Lower leg skin (tissue), 4 donors: ENCODE measurements at regions not wholly inside any gene's neighbourhood (a gene's known extent, or its start where the extent isn't known, plus 50 kb on each side); places are given as distances from the start of the nearest gene placed in this dataset.
A peak's percentile ranks its signal among the peaks of the same experiment; 100 is the strongest.

Source experiments
- DNase-seq, 2 donors: peaks; one replicate each; pipeline ENCODE4 v3.0.0-alpha.2; 2019; ENCODE audit warnings: low spot score in 2 of 2
- H3K4me3 ChIP-seq: fragments of 200-600 bp; sonication (generic); 2 replicates; pipeline ENCODE4 v1.5.1; 2017; ENCODE audit warnings: mild to moderate bottlenecking, low read depth; ENCODE audit not compliant: poor library complexity, severe bottlenecking
- POLR2A ChIP-seq, 2 donors: fragments of 450-650 bp; IDR thresholded peaks; one replicate each; pipeline ENCODE4 v1.6.1; 2016 to 2017; ENCODE audit warnings: antibody characterized with exemption in 2 of 2, mild to moderate bottlenecking in 1 of 2, moderate library complexity in 1 of 2
- WGBS, 2 donors: methylation state at CpG; one replicate each; pipeline ENCODE4 v1.1.5; 2018; 5-methylcytosine and 5-hydroxymethylcytosine counted together
- intact Hi-C: fragments of 100-400 bp; cut with DNase I; formaldehyde crosslinking; loops from one replicate; pipeline ENCODE4 v1.15.0; 2023; ENCODE audit warnings: low total_unique reads
- TF ChIP-seq, protein P1 (sequence below), 3 donors: fragments of 450-650 bp; IDR thresholded peaks; one replicate each; pipeline ENCODE4 v1.5.1; 2016; ENCODE audit warnings: antibody characterized with exemption in 3 of 3, mild to moderate bottlenecking in 3 of 3, moderate library complexity in 2 of 3

DNA sequence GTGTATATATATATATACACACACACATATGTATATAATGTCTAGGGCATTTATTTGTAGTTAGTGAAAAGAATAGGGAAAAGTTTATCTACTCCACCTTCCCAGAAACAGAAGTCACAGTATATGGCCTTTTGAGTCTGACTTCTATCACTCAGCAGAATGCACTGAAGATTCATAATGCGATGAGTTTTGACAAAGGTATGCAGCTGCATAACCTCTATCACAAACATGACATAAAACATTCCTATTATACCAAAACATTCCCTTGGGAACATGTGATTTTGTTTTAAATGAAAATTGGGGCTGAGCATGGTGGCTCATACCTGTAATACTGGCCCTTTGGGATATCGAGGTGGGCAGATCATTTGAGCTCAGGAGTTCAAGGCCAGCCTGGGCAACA, 137.3 kb upstream of the EEPD1 start:
- intact Hi-C loops: no loop called here
- no peak for TF ChIP-seq POLR2A (IDR thresholded peaks at IDR 0.05)
- TF ChIP-seq, protein P1, sequence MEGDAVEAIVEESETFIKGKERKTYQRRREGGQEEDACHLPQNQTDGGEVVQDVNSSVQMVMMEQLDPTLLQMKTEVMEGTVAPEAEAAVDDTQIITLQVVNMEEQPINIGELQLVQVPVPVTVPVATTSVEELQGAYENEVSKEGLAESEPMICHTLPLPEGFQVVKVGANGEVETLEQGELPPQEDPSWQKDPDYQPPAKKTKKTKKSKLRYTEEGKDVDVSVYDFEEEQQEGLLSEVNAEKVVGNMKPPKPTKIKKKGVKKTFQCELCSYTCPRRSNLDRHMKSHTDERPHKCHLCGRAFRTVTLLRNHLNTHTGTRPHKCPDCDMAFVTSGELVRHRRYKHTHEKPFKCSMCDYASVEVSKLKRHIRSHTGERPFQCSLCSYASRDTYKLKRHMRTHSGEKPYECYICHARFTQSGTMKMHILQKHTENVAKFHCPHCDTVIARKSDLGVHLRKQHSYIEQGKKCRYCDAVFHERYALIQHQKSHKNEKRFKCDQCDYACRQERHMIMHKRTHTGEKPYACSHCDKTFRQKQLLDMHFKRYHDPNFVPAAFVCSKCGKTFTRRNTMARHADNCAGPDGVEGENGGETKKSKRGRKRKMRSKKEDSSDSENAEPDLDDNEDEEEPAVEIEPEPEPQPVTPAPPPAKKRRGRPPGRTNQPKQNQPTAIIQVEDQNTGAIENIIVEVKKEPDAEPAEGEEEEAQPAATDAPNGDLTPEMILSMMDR (IDR thresholded peaks at IDR 0.05): no peak
- no peak for DNase-seq
- WGBS, 2 donors: 71 to 72% methylated on average over 2 of the region's 2 CpGs
- H3K4me3 ChIP-seq: no peak overlapping the region

DNA sequence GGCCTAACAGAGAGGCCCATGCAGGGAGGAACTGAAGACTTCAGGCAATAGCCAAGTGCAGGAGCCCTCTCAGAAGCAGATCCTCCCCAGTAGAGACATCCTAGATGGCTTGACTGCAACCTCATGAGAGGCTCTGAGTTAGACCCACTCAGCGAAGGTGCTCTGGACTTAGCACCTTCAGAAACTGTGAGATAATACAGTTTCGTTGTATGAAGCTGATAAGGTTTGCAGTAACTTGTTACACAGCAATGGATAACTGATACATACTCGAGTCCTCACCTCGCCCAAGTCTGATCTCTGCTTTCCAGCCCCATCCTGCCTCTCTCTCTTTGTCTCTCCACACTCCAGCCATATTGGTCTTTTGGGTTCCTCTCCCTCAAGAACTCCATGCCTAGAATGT, 136.4 kb upstream of the EEPD1 start:
- intact Hi-C loops: no loop called here
- peak in 1 of 2 donors; percentile 14 for DNase-seq
- no peak for TF ChIP-seq POLR2A (IDR thresholded peaks at IDR 0.05)
- TF ChIP-seq, protein P1 (IDR thresholded peaks at IDR 0.05): no peak
- 95 to 98% methylated on average over 4 of the region's 4 CpGs for WGBS, 2 donors
- no peak overlapping the region for H3K4me3 ChIP-seq

DNA sequence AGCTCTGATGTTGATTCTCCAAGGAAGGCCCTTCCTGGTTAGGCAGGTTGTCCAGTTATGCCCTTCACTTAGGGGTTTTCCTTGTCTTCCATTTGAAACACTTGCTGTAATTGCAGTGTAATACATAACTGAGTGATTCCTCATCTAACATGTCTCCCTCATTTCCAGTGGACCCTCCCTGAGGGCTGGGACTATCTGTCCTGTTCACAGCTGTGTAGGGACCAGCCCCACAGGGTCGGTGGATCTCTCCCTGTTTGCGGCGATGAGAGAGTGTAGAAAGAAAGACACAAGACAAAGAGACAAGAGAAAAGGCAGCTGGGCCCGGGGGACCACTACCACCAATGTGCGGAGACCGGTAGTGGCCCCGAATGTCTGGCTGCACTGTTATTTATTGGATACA, 135.9 kb upstream of the EEPD1 start:
- TF ChIP-seq, protein P1 (IDR thresholded peaks at IDR 0.05): no peak
- TF ChIP-seq POLR2A (IDR thresholded peaks at IDR 0.05): no peak
- no peak overlapping the region for H3K4me3 ChIP-seq
- DNase-seq: peak in 1 of 2 donors; percentile 15
- WGBS, 2 donors: 92 to 93% methylated on average over 7 of the region's 7 CpGs
- intact Hi-C loops: no loop called here

DNA sequence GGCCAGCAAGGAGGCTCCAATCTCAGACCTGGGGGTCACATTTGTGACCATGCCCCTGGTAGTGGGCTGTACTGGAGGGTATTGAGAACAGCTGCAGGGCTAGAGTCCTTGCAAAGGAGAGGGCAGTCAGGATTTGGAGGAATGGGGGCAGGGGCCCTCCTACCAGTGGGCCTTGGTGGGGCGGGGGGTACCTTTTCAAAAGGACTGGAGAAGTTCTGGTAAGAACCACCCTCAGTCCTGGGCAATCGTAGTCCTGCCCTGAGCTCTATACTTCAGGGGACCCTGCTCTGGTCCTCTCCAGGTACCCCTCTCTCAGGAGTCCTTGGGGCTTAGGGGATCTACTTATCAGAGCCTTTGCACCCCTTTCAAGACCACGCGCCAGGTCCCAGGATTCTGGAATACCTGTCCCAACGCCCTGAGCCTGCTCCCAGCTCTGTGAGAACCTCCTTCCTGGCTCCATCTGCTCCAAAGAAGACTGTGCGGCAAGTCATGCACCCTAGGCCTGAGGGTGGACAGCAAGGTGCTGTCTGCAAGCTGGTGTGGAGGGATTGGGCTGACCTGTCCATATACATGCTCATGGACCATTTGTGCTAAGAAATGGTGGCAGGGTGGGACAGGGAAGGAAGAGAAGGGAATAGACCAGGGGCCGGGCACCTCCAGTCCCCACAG, 134.1 kb upstream of the EEPD1 start:
- TF ChIP-seq POLR2A (IDR thresholded peaks at IDR 0.05): no peak
- TF ChIP-seq, protein P1 (IDR thresholded peaks at IDR 0.05): no peak
- H3K4me3 ChIP-seq: no peak overlapping the region
- intact Hi-C loops: no loop called here
- peak in 1 of 2 donors; percentile 70 for DNase-seq
- 90 to 99% methylated on average over 6 to 7 of the region's 7 CpGs for WGBS, 2 donors

DNA sequence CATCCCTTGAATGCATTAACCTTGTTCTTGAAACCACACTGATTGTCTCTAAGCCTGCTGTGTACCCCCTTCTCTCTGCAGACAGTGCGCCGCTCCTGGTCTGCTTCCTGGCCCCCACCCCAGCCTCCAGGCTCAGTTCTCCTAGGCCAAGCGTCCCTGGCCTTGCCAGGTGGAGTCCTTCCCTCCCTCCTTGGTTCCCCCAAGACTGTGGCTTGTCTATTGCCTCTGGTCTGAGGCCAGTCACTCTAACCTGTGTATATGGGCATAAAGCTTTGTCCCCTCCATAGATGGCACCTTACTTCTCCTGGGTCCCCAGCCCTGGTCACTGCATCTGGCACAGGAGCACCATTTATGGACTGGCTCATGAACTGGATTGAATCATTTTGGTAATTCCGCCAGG, 133.5 kb upstream of the EEPD1 start:
- WGBS, 2 donors: 96 to 98% methylated on average over 4 of the region's 4 CpGs
- intact Hi-C loops: no loop called here
- no peak for TF ChIP-seq POLR2A (IDR thresholded peaks at IDR 0.05)
- TF ChIP-seq, protein P1 (IDR thresholded peaks at IDR 0.05): no peak
- peak in 1 of 2 donors; percentile 61 for DNase-seq
- H3K4me3 ChIP-seq: no peak overlapping the region

DNA sequence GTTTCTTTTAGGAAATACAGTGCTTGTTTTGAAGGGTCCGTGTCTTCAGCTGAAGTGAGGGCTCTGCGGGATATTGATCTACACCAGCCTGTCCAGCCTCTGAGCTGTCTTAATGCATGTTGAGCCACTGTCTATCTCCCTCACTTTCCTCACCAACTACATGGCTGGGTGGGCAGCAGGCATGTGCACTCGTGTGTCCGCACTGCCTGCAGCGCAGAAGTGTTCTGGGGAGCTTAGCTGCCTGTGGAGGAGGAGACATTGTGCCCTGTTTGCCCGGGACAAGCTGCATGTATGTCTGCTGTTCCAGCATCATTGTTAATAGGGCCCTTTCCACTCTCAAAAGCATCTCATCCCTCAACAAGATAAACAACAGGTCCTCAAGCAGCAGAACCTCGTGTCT, 133.1 kb upstream of the EEPD1 start:
- WGBS, 2 donors: 94 to 100% methylated on average over 7 of the region's 7 CpGs
- peak in 1 of 2 donors; percentile 72 for DNase-seq
- TF ChIP-seq, protein P1 (IDR thresholded peaks at IDR 0.05): no peak
- TF ChIP-seq POLR2A (IDR thresholded peaks at IDR 0.05): no peak
- no peak overlapping the region for H3K4me3 ChIP-seq
- intact Hi-C loops: no loop called here
